ENCODE measurements at regions not wholly inside any gene's neighbourhood (a gene's known extent, or its start where the extent isn't known, plus 50 kb on each side); places are given as distances from the start of the nearest gene placed in this dataset.
"Not testable (repeated sequence)": the region's sequence is repeated elsewhere in the genome, so short reads cannot be mapped to it uniquely, and the experiment has no call there.

- Histone ChIP-seq H2BK5ac (ENCODE audit: insufficient read length, low read length) (no peak overlapping the region), H3K79me2 (ENCODE audit: insufficient read depth, low read length) (no peaks in the 10 kb centered on the region; the same call in 1 of the 2 replicates), H4K5ac (ENCODE audit: insufficient read length, low read depth, low read length) (peak overlapping the region; percentile 15), H3K4me2 (ENCODE audit: insufficient read depth, insufficient read length, low read length) (no peak overlapping the region), H2BK12ac (ENCODE audit: insufficient read length, low read depth, low read length) (no peak overlapping the region), H3K23ac (ENCODE audit: insufficient read length, low read depth, low read length) (no peak overlapping the region), H2AK5ac (ENCODE audit: insufficient read length, low read length) (no peak overlapping the region), H3T11ph (ENCODE audit: low read length) (no peak overlapping the region), H2BK15ac (ENCODE audit: low read depth, low read length) (no peak overlapping the region), H3K18ac (ENCODE audit: insufficient read length, low read depth, low read length) (no peak overlapping the region), H3K79me1 (ENCODE audit: insufficient read depth, low read depth, low read length, poor library complexity, severe bottlenecking) (no peaks in the 10 kb centered on the region), H4K8ac (replicated peaks; ENCODE audit: insufficient read length, low read depth, low read length) (peak overlapping the region; percentile 27), H3K9me3 (ENCODE audit: control insufficient read depth, low read depth, low read length) (no peaks in the 10 kb centered on the region), H3K23me2 (ENCODE audit: insufficient read length, low read depth, low read length, poor library complexity, severe bottlenecking) (no peaks in the 10 kb centered on the region), H3K4ac (ENCODE audit: low read depth, low read length) (no peak overlapping the region), H4K20me1 (ENCODE audit: control insufficient read depth, insufficient read depth, insufficient read length) (no peaks in the 10 kb centered on the region), H2BK20ac (ENCODE audit: low read depth, low read length, poor library complexity, severe bottlenecking) (no peak overlapping the region), H2BK120ac (ENCODE audit: low read depth, low read length, poor library complexity, severe bottlenecking) (no peak overlapping the region), H3K9ac (ENCODE audit: extremely low read depth, insufficient read length, low read length) (no peak overlapping the region), H4K91ac (ENCODE audit: insufficient read length, low read depth, low read length) (no peak overlapping the region), H2AFZ (ENCODE audit: low read length) (no peak overlapping the region), H3K27ac (ENCODE audit: insufficient read length, low read depth, low read length) (no peak overlapping the region), H3K4me1 (ENCODE audit: insufficient read depth, low read length) (no peaks in the 10 kb centered on the region), H3K14ac (ENCODE audit: insufficient read depth, low read length) (no peak overlapping the region), H3K56ac (ENCODE audit: insufficient read length, low read depth, low read length) (no peak overlapping the region), H3K27me3 (ENCODE audit: insufficient read depth, low read length) (no peaks in the 10 kb centered on the region)
- Mint-ChIP-seq H3K4me1 (peaks cover 0 to 6% of the 10 kb centered on the region in 2 experiments; a peak in 1 of 4 replicates), H3K4me3 (no peak overlapping the region; a peak in 1 of 5 replicates), H3K27ac (peak overlapping the region in 1 of 3 experiments; percentile 29; a peak in 1 of 7 replicates), H3K36me3 (ENCODE audit: insufficient read depth in 1 of 3, low read depth in 3 of 3) (peaks cover 0 to 1% (median 0%) of the 10 kb centered on the region in 3 experiments; a peak in 1 of 7 replicates), H3K9me3 (peaks cover 6 to 7% of the 10 kb centered on the region in 2 experiments; a peak in 4 of 5 replicates), H3K27me3 (ENCODE audit: low read depth) (peaks cover 5% of the 10 kb centered on the region; the same call in 1 of the 2 replicates)
- DNase-seq = no peak
- no CpG with 5 or more reads among the region's 8 CpGs for WGBS (ENCODE audit: extremely low coverage, insufficient read length, low lambda C conversion rate)
- no peak for TF ChIP-seq CTCF (conservative IDR thresholded peaks at IDR 0.05)
Observed at GRCh38 chr7:6889252-6889812, 63.3 kb upstream of the CCZ1B start.

GRCh38 chr7:6902097-6902518 is 76.0 kb upstream of the CCZ1B start:
- H3K4me2 ChIP-seq (ENCODE audit: insufficient read depth, insufficient read length, low read length); H3K9ac ChIP-seq (ENCODE audit: extremely low read depth, insufficient read length, low read length); H2AFZ ChIP-seq (ENCODE audit: low read length): not testable (repeated sequence)

More at GRCh38 chr7:6902097-6902518, 76.0 kb upstream of the CCZ1B start:
- peaks cover 22% of the 10 kb centered on the region for H3K27me3 Mint-ChIP-seq (ENCODE audit: low read depth)
- not testable (repeated sequence) for H2BK12ac ChIP-seq (ENCODE audit: insufficient read length, low read depth, low read length); H4K8ac ChIP-seq (replicated peaks; ENCODE audit: insufficient read length, low read depth, low read length); H3K56ac ChIP-seq (ENCODE audit: insufficient read length, low read depth, low read length); H3K79me2 ChIP-seq (ENCODE audit: insufficient read depth, low read length); H2BK5ac ChIP-seq (ENCODE audit: insufficient read length, low read length); H3K4ac ChIP-seq (ENCODE audit: low read depth, low read length); H3K4me1 ChIP-seq (ENCODE audit: insufficient read depth, low read length); H4K91ac ChIP-seq (ENCODE audit: insufficient read length, low read depth, low read length); H3K23ac ChIP-seq (ENCODE audit: insufficient read length, low read depth, low read length); H2BK15ac ChIP-seq (ENCODE audit: low read depth, low read length); H3K27me3 ChIP-seq (ENCODE audit: insufficient read depth, low read length); H3K23me2 ChIP-seq (ENCODE audit: insufficient read length, low read depth, low read length, poor library complexity, severe bottlenecking); H4K20me1 ChIP-seq (ENCODE audit: control insufficient read depth, insufficient read depth, insufficient read length); H2BK20ac ChIP-seq (ENCODE audit: low read depth, low read length, poor library complexity, severe bottlenecking); H2AK5ac ChIP-seq (ENCODE audit: insufficient read length, low read length); H2BK120ac ChIP-seq (ENCODE audit: low read depth, low read length, poor library complexity, severe bottlenecking); H3K14ac ChIP-seq (ENCODE audit: insufficient read depth, low read length); H4K5ac ChIP-seq (ENCODE audit: insufficient read length, low read depth, low read length); H3K27ac ChIP-seq (ENCODE audit: insufficient read length, low read depth, low read length); H3K9me3 ChIP-seq (ENCODE audit: control insufficient read depth, low read depth, low read length); H3T11ph ChIP-seq (ENCODE audit: low read length); H3K79me1 ChIP-seq (ENCODE audit: insufficient read depth, low read depth, low read length, poor library complexity, severe bottlenecking); H3K18ac ChIP-seq (ENCODE audit: insufficient read length, low read depth, low read length)
- peak; percentile 81 for DNase-seq
- H3K4me1 Mint-ChIP-seq = peaks cover 35 to 36% of the 10 kb centered on the region in 2 experiments
- H3K36me3 Mint-ChIP-seq (ENCODE audit: insufficient read depth in 1 of 3, low read depth in 3 of 3) = peaks cover 3 to 16% (median 15%) of the 10 kb centered on the region in 3 experiments; a peak in 6 of 7 replicates
- peak overlapping the region; percentile 24 to 38 for H3K4me3 Mint-ChIP-seq
- peaks cover 13 to 14% of the 10 kb centered on the region in 2 experiments for H3K9me3 Mint-ChIP-seq
- WGBS (ENCODE audit: extremely low coverage, insufficient read length, low lambda C conversion rate) = no CpG with 5 or more reads among the region's 4 CpGs
- peak overlapping the region; percentile 80 to 93 (median 90); a peak in 5 of 7 replicates for H3K27ac Mint-ChIP-seq
